ENCODE measurements at regions not wholly inside any gene's neighbourhood (a gene's known extent, or its start where the extent isn't known, plus 50 kb on each side); places are given as distances from the start of the nearest gene placed in this dataset.

DNA sequence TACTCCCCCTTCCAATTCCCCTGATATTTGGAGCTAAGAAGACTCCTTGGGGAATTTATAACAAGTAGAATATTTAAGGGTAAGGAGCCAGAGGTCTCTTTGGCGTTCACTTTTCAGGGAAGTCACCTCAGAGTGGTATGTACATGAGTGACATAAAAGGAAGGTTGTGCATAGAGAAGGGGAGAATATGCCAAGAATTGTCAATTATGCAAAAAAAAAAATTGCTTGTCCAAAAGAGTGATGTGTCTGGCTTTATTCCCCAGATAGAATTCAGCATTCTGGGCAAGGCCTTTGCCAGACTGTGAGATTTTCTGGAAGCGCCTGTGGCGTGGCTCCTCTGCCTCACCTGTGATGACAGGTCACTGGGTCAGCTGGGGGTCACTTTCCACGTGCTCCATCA is 170.2 kb downstream of the MIAT start:
- TF ChIP-seq, protein P1, sequence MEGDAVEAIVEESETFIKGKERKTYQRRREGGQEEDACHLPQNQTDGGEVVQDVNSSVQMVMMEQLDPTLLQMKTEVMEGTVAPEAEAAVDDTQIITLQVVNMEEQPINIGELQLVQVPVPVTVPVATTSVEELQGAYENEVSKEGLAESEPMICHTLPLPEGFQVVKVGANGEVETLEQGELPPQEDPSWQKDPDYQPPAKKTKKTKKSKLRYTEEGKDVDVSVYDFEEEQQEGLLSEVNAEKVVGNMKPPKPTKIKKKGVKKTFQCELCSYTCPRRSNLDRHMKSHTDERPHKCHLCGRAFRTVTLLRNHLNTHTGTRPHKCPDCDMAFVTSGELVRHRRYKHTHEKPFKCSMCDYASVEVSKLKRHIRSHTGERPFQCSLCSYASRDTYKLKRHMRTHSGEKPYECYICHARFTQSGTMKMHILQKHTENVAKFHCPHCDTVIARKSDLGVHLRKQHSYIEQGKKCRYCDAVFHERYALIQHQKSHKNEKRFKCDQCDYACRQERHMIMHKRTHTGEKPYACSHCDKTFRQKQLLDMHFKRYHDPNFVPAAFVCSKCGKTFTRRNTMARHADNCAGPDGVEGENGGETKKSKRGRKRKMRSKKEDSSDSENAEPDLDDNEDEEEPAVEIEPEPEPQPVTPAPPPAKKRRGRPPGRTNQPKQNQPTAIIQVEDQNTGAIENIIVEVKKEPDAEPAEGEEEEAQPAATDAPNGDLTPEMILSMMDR (IDR thresholded peaks at IDR 0.05), result no peak
- no peak for TF ChIP-seq POLR2A (IDR thresholded peaks at IDR 0.05)

Data from adrenal gland (tissue), 5 donors.